ENCODE measurements at regions not wholly inside any gene's neighbourhood (a gene's known extent, or its start where the extent isn't known, plus 50 kb on each side); places are given as distances from the start of the nearest gene placed in this dataset.

- Histone ChIP-seq H3K79me2 (ENCODE audit: low read length) (no peaks in the 10 kb centered on the region), H2AFZ (ENCODE audit: low read depth, low read length) (no peak overlapping the region), H3K36me3 (replicated peaks; ENCODE audit: low read depth, low read length) (no peaks in the 10 kb centered on the region), H3K4me2 (ENCODE audit: low read length) (no peak overlapping the region), H3K27me3 (ENCODE audit: low read depth, low read length) (peaks cover 2% of the 10 kb centered on the region; the same call in 1 of the 2 replicates), H4K20me1 (ENCODE audit: insufficient read depth, low read length) (no peaks in the 10 kb centered on the region), H3K9ac (ENCODE audit: low read length) (no peak overlapping the region), H3K4me1 (ENCODE audit: low read length) (no peaks in the 10 kb centered on the region), H3K9me3 (ENCODE audit: insufficient read depth, low read length) (no peaks in the 10 kb centered on the region), H3K4me3 (ENCODE audit: low read length) (no peak overlapping the region), H3K27ac (ENCODE audit: low read length) (no peak overlapping the region)
- TF ChIP-seq CTCF (IDR thresholded peaks at IDR 0.05; ENCODE audit: low read depth, low read length) (no peak), EZH2phosphoT487 (IDR thresholded peaks at IDR 0.05; ENCODE audit: low read depth) (no peak)
These were observed 167.1 kb upstream of the TUT7 start for GRCh38 chr9:86521322-86521721.

GRCh38 chr9:86519066-86519615 is 164.9 kb upstream of the TUT7 start:
- Histone ChIP-seq H3K27me3 (ENCODE audit: low read depth, low read length) (peaks cover 12% of the 10 kb centered on the region; the same call in 1 of the 2 replicates), H3K27ac (ENCODE audit: low read length) (no peak overlapping the region), H3K4me2 (ENCODE audit: low read length) (no peak overlapping the region), H3K79me2 (ENCODE audit: low read length) (no peaks in the 10 kb centered on the region), H4K20me1 (ENCODE audit: insufficient read depth, low read length) (no peaks in the 10 kb centered on the region), H3K9ac (ENCODE audit: low read length) (no peak overlapping the region), H2AFZ (ENCODE audit: low read depth, low read length) (no peak overlapping the region), H3K9me3 (ENCODE audit: insufficient read depth, low read length) (no peaks in the 10 kb centered on the region), H3K4me1 (ENCODE audit: low read length) (no peaks in the 10 kb centered on the region), H3K36me3 (replicated peaks; ENCODE audit: low read depth, low read length) (no peaks in the 10 kb centered on the region), H3K4me3 (ENCODE audit: low read length) (no peak overlapping the region)
- TF ChIP-seq EZH2phosphoT487 (IDR thresholded peaks at IDR 0.05; ENCODE audit: low read depth), result no peak
- no peak for TF ChIP-seq CTCF (IDR thresholded peaks at IDR 0.05; ENCODE audit: low read depth, low read length)

GRCh38 chr9:86517475-86517874 is 163.3 kb upstream of the TUT7 start:
- H3K36me3 ChIP-seq (replicated peaks; ENCODE audit: low read depth, low read length), result no peaks in the 10 kb centered on the region
- no peaks in the 10 kb centered on the region for H4K20me1 ChIP-seq (ENCODE audit: insufficient read depth, low read length)

GRCh38 chr9:86516564-86516963 is 162.4 kb upstream of the TUT7 start:
- Histone ChIP-seq H3K36me3 (replicated peaks; ENCODE audit: low read depth, low read length) (no peaks in the 10 kb centered on the region), H3K9ac (ENCODE audit: low read length) (no peak overlapping the region), H3K27me3 (ENCODE audit: low read depth, low read length) (peaks cover 16% of the 10 kb centered on the region), H3K4me2 (ENCODE audit: low read length) (no peak overlapping the region), H3K9me3 (ENCODE audit: insufficient read depth, low read length) (no peaks in the 10 kb centered on the region), H3K4me1 (ENCODE audit: low read length) (no peaks in the 10 kb centered on the region), H2AFZ (ENCODE audit: low read depth, low read length) (no peak overlapping the region), H3K27ac (ENCODE audit: low read length) (no peak overlapping the region), H3K79me2 (ENCODE audit: low read length) (no peaks in the 10 kb centered on the region), H4K20me1 (ENCODE audit: insufficient read depth, low read length) (no peaks in the 10 kb centered on the region), H3K4me3 (ENCODE audit: low read length) (no peak overlapping the region)
- TF ChIP-seq CTCF (IDR thresholded peaks at IDR 0.05; ENCODE audit: low read depth, low read length), result no peak
- no peak for TF ChIP-seq EZH2phosphoT487 (IDR thresholded peaks at IDR 0.05; ENCODE audit: low read depth)

More at GRCh38 chr9:86517475-86517874, 163.3 kb upstream of the TUT7 start:
- Histone ChIP-seq H3K4me2 (ENCODE audit: low read length) (no peak overlapping the region), H3K79me2 (ENCODE audit: low read length) (no peaks in the 10 kb centered on the region), H3K9me3 (ENCODE audit: insufficient read depth, low read length) (no peaks in the 10 kb centered on the region), H3K4me1 (ENCODE audit: low read length) (no peaks in the 10 kb centered on the region), H3K9ac (ENCODE audit: low read length) (no peak overlapping the region), H3K4me3 (ENCODE audit: low read length) (no peak overlapping the region), H3K27me3 (ENCODE audit: low read depth, low read length) (peaks cover 16% of the 10 kb centered on the region), H3K27ac (ENCODE audit: low read length) (no peak overlapping the region), H2AFZ (ENCODE audit: low read depth, low read length) (no peak overlapping the region)
- TF ChIP-seq EZH2phosphoT487 (IDR thresholded peaks at IDR 0.05; ENCODE audit: low read depth), result no peak
- no peak for TF ChIP-seq CTCF (IDR thresholded peaks at IDR 0.05; ENCODE audit: low read depth, low read length)
